Testis (tissue), 2 donors: ENCODE measurements at regions not wholly inside any gene's neighbourhood (a gene's known extent, or its start where the extent isn't known, plus 50 kb on each side); places are given as distances from the start of the nearest gene placed in this dataset.

Source experiments
- CTCF ChIP-seq, 3 experiments: fragments of 450-650 bp in 2 of 3; fragments of 200-600 bp in 1 of 3; sonication (generic) in 1 of 3; IDR thresholded peaks; one replicate each; pipeline ENCODE4 v1.5.1; 2016 to 2019; ENCODE audit warnings: antibody characterized with exemption in 3 of 3, mild to moderate bottlenecking in 2 of 3, moderate library complexity in 1 of 3
- POLR2A ChIP-seq: fragments of 450-650 bp; IDR thresholded peaks from one replicate; pipeline ENCODE4 v1.6.1; 2017; ENCODE audit warnings: antibody characterized with exemption, mild to moderate bottlenecking, moderate library complexity

- TF ChIP-seq CTCF (IDR thresholded peaks at IDR 0.05): no peak
- TF ChIP-seq POLR2A: no peak
Measured at GRCh38 chr12:108423486-108423885, 84.4 kb upstream of the CMKLR1 start.
